Stimulated activated CD4-positive, alpha-beta T cell treated with anti-CD3 and anti-CD28 coated beads, Interleukin-4, amount 100 ng/mL, for 48 hours (primary cell): ENCODE measurements at regions not wholly inside any gene's neighbourhood (a gene's known extent, or its start where the extent isn't known, plus 50 kb on each side); places are given as distances from the start of the nearest gene placed in this dataset.
"Not testable (repeated sequence)": the region's sequence is repeated elsewhere in the genome, so short reads cannot be mapped to it uniquely, and the experiment has no call there.

Source experiments
- DNase-seq, 2 donors: peaks; one replicate each; pipeline ENCODE4 v3.0.0-alpha.2; 2020; ENCODE audit warnings: low read depth in 2 of 2

GRCh38 chr5:82956600-82956999 lies 120.6 kb downstream of the TMEM167A start:
- DNase-seq: no peak

- no peak for DNase-seq
These were observed 124.9 kb downstream of the TMEM167A start for GRCh38 chr5:82952326-82952725.

- not testable (repeated sequence) for DNase-seq
These were observed 132.9 kb downstream of the TMEM167A start for GRCh38 chr5:82944267-82944666.

- DNase-seq: no peak
These were observed 134.9 kb downstream of the TMEM167A start for GRCh38 chr5:82942083-82942881.

- DNase-seq: no peak
These were observed 138.1 kb downstream of the TMEM167A start for GRCh38 chr5:82938901-82939725.

GRCh38 chr5:82932473-82933220 lies 144.5 kb downstream of the TMEM167A start:
- DNase-seq: not testable (repeated sequence)

GRCh38 chr5:82931110-82931509 lies 146.1 kb downstream of the TMEM167A start:
- no peak for DNase-seq

GRCh38 chr5:82925061-82925411 lies 152.2 kb downstream of the TMEM167A start:
- no peak for DNase-seq

GRCh38 chr5:82924226-82925060 lies 152.8 kb downstream of the TMEM167A start:
- no peak for DNase-seq

GRCh38 chr5:82922086-82922734 lies 155.0 kb downstream of the TMEM167A start:
- DNase-seq: no peak

- DNase-seq: no peak
These were observed 158.7 kb downstream of the TMEM167A start for GRCh38 chr5:82918311-82919031.

- no peak for DNase-seq
These were observed 159.6 kb downstream of the TMEM167A start for GRCh38 chr5:82917584-82917983.

GRCh38 chr5:82913971-82914370 lies 163.2 kb downstream of the TMEM167A start:
- no peak for DNase-seq

- DNase-seq: no peak
These were observed 164.7 kb downstream of the TMEM167A start for GRCh38 chr5:82912462-82912861.

GRCh38 chr5:82911910-82912309 lies 165.3 kb downstream of the TMEM167A start:
- no peak for DNase-seq

GRCh38 chr5:82910905-82911304 lies 166.3 kb downstream of the TMEM167A start:
- no peak for DNase-seq

GRCh38 chr5:82910491-82910890 lies 166.7 kb downstream of the TMEM167A start:
- no peak for DNase-seq

GRCh38 chr5:82909771-82910170 lies 167.4 kb downstream of the TMEM167A start:
- DNase-seq: no peak

- no peak for DNase-seq
These were observed 171.2 kb downstream of the TMEM167A start for GRCh38 chr5:82905986-82906385.

GRCh38 chr5:82901281-82901888 lies 175.8 kb downstream of the TMEM167A start:
- no peak for DNase-seq
